ENCODE measurements at regions not wholly inside any gene's neighbourhood (a gene's known extent, or its start where the extent isn't known, plus 50 kb on each side); places are given as distances from the start of the nearest gene placed in this dataset.

DNA sequence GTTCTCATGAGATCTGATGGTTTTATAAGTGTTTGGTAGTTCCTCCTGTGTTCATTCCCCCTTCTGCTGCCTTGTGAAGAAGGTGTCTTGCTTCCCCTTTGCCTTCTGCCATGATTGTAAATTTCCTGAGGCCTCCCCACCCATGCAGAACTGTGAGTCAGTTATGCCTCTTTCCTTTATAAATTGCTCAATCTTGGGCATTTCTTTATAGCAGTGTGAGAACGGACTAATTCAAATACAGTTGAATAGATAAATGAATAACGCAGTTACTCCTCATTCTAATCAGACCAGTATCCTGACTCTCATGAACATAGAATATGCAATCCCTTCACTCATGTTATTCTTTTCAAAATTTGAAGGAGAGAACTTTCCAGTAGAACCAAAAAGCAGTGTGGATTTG, 375.0 kb upstream of the FZD8 start:
- no peaks in the 10 kb centered on the region for H3K4me1 ChIP-seq (ENCODE audit: control insufficient read depth, extremely low read depth, insufficient read depth, low read length)
- intact Hi-C loops (cut with micrococcal nuclease): no loop called here
- CTCF ChIA-PET: no interaction called here
- FAIRE-seq: no peak
- no peaks in the 10 kb centered on the region for H3K9me3 ChIP-seq (replicated peaks; ENCODE audit: control insufficient read depth, insufficient read depth, low read length)
- no peak overlapping the region for H2AFZ ChIP-seq (ENCODE audit: low read depth, low read length)
- H3K9me1 ChIP-seq (replicated peaks; ENCODE audit: control insufficient read depth, extremely low read depth, insufficient read depth, low read length): no peaks in the 10 kb centered on the region
- H3K79me2 ChIP-seq (ENCODE audit: control insufficient read depth, insufficient read depth, low read length): no peaks in the 10 kb centered on the region
- TF ChIP-seq POLR2A (IDR thresholded peaks at IDR 0.05; ENCODE audit: low read depth, low read length) (no peak), GATA2 (IDR thresholded peaks at IDR 0.05; ENCODE audit: insufficient read depth, insufficient read length, low read depth, low read length) (no peak), POLR2AphosphoS5 (IDR thresholded peaks at IDR 0.05; ENCODE audit: insufficient read depth, low read depth, low read length) (no peak), EZH2 (IDR thresholded peaks at IDR 0.05; ENCODE audit: borderline replicate concordance, low read depth, low read length, severe bottlenecking) (no peak), MYC (IDR thresholded peaks at IDR 0.05; ENCODE audit: low read depth, low read length) (no peak)
- TF ChIP-seq, protein P1, sequence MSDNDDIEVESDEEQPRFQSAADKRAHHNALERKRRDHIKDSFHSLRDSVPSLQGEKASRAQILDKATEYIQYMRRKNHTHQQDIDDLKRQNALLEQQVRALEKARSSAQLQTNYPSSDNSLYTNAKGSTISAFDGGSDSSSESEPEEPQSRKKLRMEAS (IDR thresholded peaks at IDR 0.05; ENCODE audit: insufficient read depth, insufficient read length): no peak
- TF ChIP-seq, protein P2, sequence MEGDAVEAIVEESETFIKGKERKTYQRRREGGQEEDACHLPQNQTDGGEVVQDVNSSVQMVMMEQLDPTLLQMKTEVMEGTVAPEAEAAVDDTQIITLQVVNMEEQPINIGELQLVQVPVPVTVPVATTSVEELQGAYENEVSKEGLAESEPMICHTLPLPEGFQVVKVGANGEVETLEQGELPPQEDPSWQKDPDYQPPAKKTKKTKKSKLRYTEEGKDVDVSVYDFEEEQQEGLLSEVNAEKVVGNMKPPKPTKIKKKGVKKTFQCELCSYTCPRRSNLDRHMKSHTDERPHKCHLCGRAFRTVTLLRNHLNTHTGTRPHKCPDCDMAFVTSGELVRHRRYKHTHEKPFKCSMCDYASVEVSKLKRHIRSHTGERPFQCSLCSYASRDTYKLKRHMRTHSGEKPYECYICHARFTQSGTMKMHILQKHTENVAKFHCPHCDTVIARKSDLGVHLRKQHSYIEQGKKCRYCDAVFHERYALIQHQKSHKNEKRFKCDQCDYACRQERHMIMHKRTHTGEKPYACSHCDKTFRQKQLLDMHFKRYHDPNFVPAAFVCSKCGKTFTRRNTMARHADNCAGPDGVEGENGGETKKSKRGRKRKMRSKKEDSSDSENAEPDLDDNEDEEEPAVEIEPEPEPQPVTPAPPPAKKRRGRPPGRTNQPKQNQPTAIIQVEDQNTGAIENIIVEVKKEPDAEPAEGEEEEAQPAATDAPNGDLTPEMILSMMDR (IDR thresholded peaks at IDR 0.05; ENCODE audit: extremely low read depth in 1 of 2, insufficient read depth in 1 of 2, low read depth in 1 of 2, low read length in 2 of 2): no peak
- BruUV-seq (replicated peaks): no TSS peak
- H4K20me1 ChIP-seq (replicated peaks; ENCODE audit: control insufficient read depth, extremely low read depth, insufficient read depth, low read length): no peaks in the 10 kb centered on the region
- H3K27ac ChIP-seq (ENCODE audit: insufficient read depth, low read depth, low read length): no peak overlapping the region
- no peak overlapping the region for H3K4me2 ChIP-seq (ENCODE audit: insufficient read depth, low read length)
- no peaks in the 10 kb centered on the region for H3K27me3 ChIP-seq (ENCODE audit: control insufficient read depth in 2 of 2, insufficient read depth in 2 of 2, low read length in 2 of 2)
- no peak overlapping the region for H3K9ac ChIP-seq (replicated peaks; ENCODE audit: extremely low read depth, insufficient read depth, low read length)
- H3K36me3 ChIP-seq (ENCODE audit: control insufficient read depth in 2 of 2, extremely low read depth in 1 of 2, insufficient read depth in 2 of 2, low read length in 2 of 2): no peaks in the 10 kb centered on the region
- H3K4me3 ChIP-seq (replicated peaks in 1 of 3; ENCODE audit: insufficient read depth in 1 of 3, low read depth in 1 of 3, low read length in 3 of 3): no peak overlapping the region
- POLR2A ChIA-PET: no interaction called here
- no peak for DNase-seq (ENCODE audit: low read depth, low spot score)
- dilution Hi-C loops (cut with MboI; ENCODE audit: extremely low pct_ligation_motif_present, low sequenced_read_pairs): no loop called here

Data from endothelial cell of umbilical vein (primary cell).